Caco-2 (cell line): ENCODE measurements at regions not wholly inside any gene's neighbourhood (a gene's known extent, or its start where the extent isn't known, plus 50 kb on each side); places are given as distances from the start of the nearest gene placed in this dataset.

Experiments used
- BruUV-seq: library from RNA; stranded (reverse); fragments of 400-500 nt; replicated peaks from 2 replicates; lab custom pipeline; 2021; lab: Mats Ljungman, UMichigan
- CTCF ChIA-PET: fragments of 300-600 bp; sonication (Branson Sonifier 250); formaldehyde crosslinking; loops from one replicate; lab custom pipeline; 2022; ENCODE audit warnings: antibody characterized with exemption; lab: Charles Lee
- POLR2A ChIA-PET: fragments of 300-600 bp; sonication (Branson Sonifier 250); formaldehyde crosslinking; loops from one replicate; lab custom pipeline; 2022; ENCODE audit warnings: antibody characterized with exemption; lab: Charles Lee
- DNase-seq, 2 experiments: peaks; one replicate each; pipeline versions ENCODE4 v3.0.0 to v3.0.0-alpha.2; 2020 to 2022
- H3K27me3 ChIP-seq: replicated peaks from 2 replicates; pipeline ENCODE4 v1.6.0; 2011; ENCODE audit warnings: low read length; ENCODE audit not compliant: control insufficient read depth, insufficient read depth
- H3K36me3 ChIP-seq: 2 replicates; pipeline ENCODE4 v1.5.1; 2011; ENCODE audit warnings: low read length; ENCODE audit not compliant: control insufficient read depth, insufficient read depth
- H3K4me1 ChIP-seq: fragments of 250-450 bp; sonication (Bioruptor Pico); 2 replicates; pipeline ENCODE4 v1.5.1; 2020; ENCODE audit warnings: mild to moderate bottlenecking
- H3K4me3 ChIP-seq: 2 replicates; pipeline ENCODE4 v1.5.1; 2011; ENCODE audit warnings: low read depth, mild to moderate bottlenecking, control low read depth, low read length
- H3K9me3 ChIP-seq: fragments of 250-450 bp; sonication (Bioruptor Pico); 2 replicates; pipeline ENCODE4 v1.5.1; 2020; ENCODE audit warnings: mild to moderate bottlenecking, moderate library complexity
- H3K27ac Mint-ChIP-seq: one replicate; pipeline ENCODE4 v1.8.0; 2022; ENCODE audit warnings: mixed read lengths; ENCODE audit not compliant: unreplicated experiment
- H3K27me3 Mint-ChIP-seq: one replicate; pipeline ENCODE4 v1.8.0; 2022; ENCODE audit warnings: mixed read lengths; ENCODE audit not compliant: insufficient read depth, unreplicated experiment
- H3K36me3 Mint-ChIP-seq: one replicate; pipeline ENCODE4 v1.8.0; 2022; ENCODE audit warnings: mild to moderate bottlenecking, mixed read lengths; ENCODE audit not compliant: insufficient read depth, unreplicated experiment
- H3K4me1 Mint-ChIP-seq: one replicate; pipeline ENCODE4 v1.8.0; 2022; ENCODE audit warnings: low read depth, mixed read lengths; ENCODE audit not compliant: unreplicated experiment
- H3K4me3 Mint-ChIP-seq: one replicate; pipeline ENCODE4 v1.8.0; 2022; ENCODE audit warnings: mild to moderate bottlenecking, moderate library complexity, mixed read lengths; ENCODE audit not compliant: unreplicated experiment
- H3K9me3 Mint-ChIP-seq: one replicate; pipeline ENCODE4 v1.8.0; 2022; ENCODE audit warnings: mixed read lengths; ENCODE audit not compliant: unreplicated experiment
- CTCF ChIP-seq, 2 experiments: fragments of 200-600 bp in 1 of 2; IDR thresholded peaks; 1 replicate in 1 of 2; 2 replicates in 1 of 2; pipeline versions ENCODE4 v1.5.1 to v1.8.0; 2011 to 2022; ENCODE audit warnings: antibody characterized with exemption in 1 of 2, control low read depth in 1 of 2, inconsistent platforms in 1 of 2, low read depth in 1 of 2, low read length in 1 of 2, mild to moderate bottlenecking in 1 of 2, moderate library complexity in 1 of 2; ENCODE audit not compliant: insufficient read depth in 1 of 2, severe bottlenecking in 1 of 2, unreplicated experiment in 1 of 2
- intact Hi-C: fragments of 100-400 bp; cut with micrococcal nuclease; formaldehyde crosslinking; loops from one replicate; pipeline ENCODE4 v1.10.0; 2022; ENCODE audit not compliant: unreplicated experiment

GRCh38 chr2:144096531-144096930 lies 423.4 kb downstream of the ZEB2 start:
- intact Hi-C loops, result no loop called here
- no peak for TF ChIP-seq CTCF (IDR thresholded peaks at IDR 0.05; ENCODE audit: insufficient read depth in 1 of 2, low read depth in 1 of 2, low read length in 1 of 2, severe bottlenecking in 1 of 2, unreplicated experiment in 1 of 2)
- CTCF ChIA-PET, result no interaction called here

DNA sequence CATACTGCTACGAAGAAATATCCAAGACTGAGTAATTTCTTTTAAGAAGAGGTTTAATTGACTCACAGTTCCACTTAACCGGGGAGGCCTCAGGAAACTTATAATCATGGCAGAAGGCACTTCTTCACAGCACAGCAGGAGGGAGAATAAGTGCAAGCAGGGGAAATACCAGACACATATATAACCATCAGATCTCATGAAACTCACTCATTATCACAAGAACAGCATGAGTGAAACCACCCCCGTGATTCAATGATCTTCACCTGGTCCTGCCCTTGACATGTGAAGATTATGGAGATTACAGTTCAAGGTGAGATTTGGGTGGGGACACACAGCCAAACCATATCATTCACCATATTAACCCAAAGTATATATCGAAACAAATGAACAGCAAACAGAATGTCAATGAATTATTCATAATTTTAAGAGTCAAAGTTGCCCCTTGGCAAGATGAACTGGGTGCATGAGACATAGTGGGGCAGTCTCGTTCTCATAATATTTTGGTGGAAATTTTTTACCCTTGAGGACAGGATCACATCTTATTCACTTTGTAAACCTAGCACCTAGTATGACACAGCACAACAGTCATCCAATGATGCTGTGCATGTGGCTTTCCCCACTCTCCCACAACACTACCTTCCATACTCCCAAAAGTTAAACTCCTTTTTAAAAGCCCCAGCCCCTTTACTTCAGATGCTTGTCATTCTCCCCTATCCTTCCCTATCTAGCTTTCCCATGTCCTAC lies 425.3 kb downstream of the ZEB2 start:
- H3K9me3 Mint-ChIP-seq, result no peaks in the 10 kb centered on the region
- Histone ChIP-seq H3K27me3 (no peaks in the 10 kb centered on the region), H3K4me3 (no peak overlapping the region), H3K36me3 (no peaks in the 10 kb centered on the region), H3K4me1 (no peaks in the 10 kb centered on the region), H3K9me3 (no peaks in the 10 kb centered on the region)
- no peak overlapping the region for H3K27ac Mint-ChIP-seq
- ChIA-PET POLR2A (no interaction called here), CTCF (no interaction called here)
- H3K36me3 Mint-ChIP-seq, result no peaks in the 10 kb centered on the region
- H3K4me3 Mint-ChIP-seq, result no peak overlapping the region
- DNase-seq, result no peak
- H3K27me3 Mint-ChIP-seq, result peaks cover 2% of the 10 kb centered on the region
- intact Hi-C loops, result no loop called here
- no TSS peak for BruUV-seq
- no peaks in the 10 kb centered on the region for H3K4me1 Mint-ChIP-seq
- TF ChIP-seq CTCF (IDR thresholded peaks at IDR 0.05; ENCODE audit: insufficient read depth in 1 of 2, low read depth in 1 of 2, low read length in 1 of 2, severe bottlenecking in 1 of 2, unreplicated experiment in 1 of 2), result no peak

More at GRCh38 chr2:144096531-144096930, 423.4 kb downstream of the ZEB2 start:
- peaks cover 2% of the 10 kb centered on the region for H3K27me3 Mint-ChIP-seq
- DNase-seq, result no peak
- Histone ChIP-seq H3K27me3 (no peaks in the 10 kb centered on the region), H3K4me1 (no peaks in the 10 kb centered on the region), H3K36me3 (no peaks in the 10 kb centered on the region), H3K4me3 (no peak overlapping the region), H3K9me3 (no peaks in the 10 kb centered on the region)
- H3K4me1 Mint-ChIP-seq, result no peaks in the 10 kb centered on the region
- no peak overlapping the region for H3K4me3 Mint-ChIP-seq
- POLR2A ChIA-PET, result no interaction called here
- H3K27ac Mint-ChIP-seq, result no peak overlapping the region
- H3K36me3 Mint-ChIP-seq, result no peaks in the 10 kb centered on the region
- no TSS peak for BruUV-seq
- no peaks in the 10 kb centered on the region for H3K9me3 Mint-ChIP-seq

GRCh38 chr2:144091622-144092021 lies 428.3 kb downstream of the ZEB2 start:
- Mint-ChIP-seq H3K4me1 (no peaks in the 10 kb centered on the region), H3K27me3 (no peaks in the 10 kb centered on the region), H3K9me3 (no peaks in the 10 kb centered on the region), H3K27ac (no peak overlapping the region), H3K4me3 (no peak overlapping the region), H3K36me3 (no peaks in the 10 kb centered on the region)
- Histone ChIP-seq H3K4me3 (no peak overlapping the region), H3K36me3 (no peaks in the 10 kb centered on the region), H3K9me3 (no peaks in the 10 kb centered on the region), H3K27me3 (no peaks in the 10 kb centered on the region), H3K4me1 (no peaks in the 10 kb centered on the region)
- intact Hi-C loops, result no loop called here
- BruUV-seq, result no TSS peak
- no peak for TF ChIP-seq CTCF (IDR thresholded peaks at IDR 0.05; ENCODE audit: insufficient read depth in 1 of 2, low read depth in 1 of 2, low read length in 1 of 2, severe bottlenecking in 1 of 2, unreplicated experiment in 1 of 2)
- ChIA-PET POLR2A (no interaction called here), CTCF (no interaction called here)
- no peak for DNase-seq
